GM23338 (cell line): ENCODE measurements at regions not wholly inside any gene's neighbourhood (a gene's known extent, or its start where the extent isn't known, plus 50 kb on each side); places are given as distances from the start of the nearest gene placed in this dataset.

Source experiments
- ATAC-seq: fragments of 200-7000 bp; cut with Tn5 transposase; 3 replicates; pipeline ENCODE4 v1.9.1; 2020
- DNase-seq: peaks from one replicate; pipeline ENCODE4 v3.0.0-alpha.2; 2015; ENCODE audit warnings: low spot score
- H2AFZ ChIP-seq: fragments of 200-600 bp; sonication (generic); 2 replicates; pipeline ENCODE4 v1.8.0; 2016; ENCODE audit warnings: antibody characterized with exemption, mild to moderate bottlenecking, moderate library complexity
- H3F3A ChIP-seq: fragments of 200-600 bp; sonication (generic); replicated peaks from 2 replicates; pipeline ENCODE4 v1.8.0; 2017; ENCODE audit warnings: antibody characterized with exemption, mixed run types, low read depth
- H3K27ac ChIP-seq: fragments of 200-600 bp; sonication (generic); 2 replicates; pipeline ENCODE4 v1.6.1; 2016; ENCODE audit warnings: low read depth
- H3K27me3 ChIP-seq: fragments of 200-600 bp; sonication (generic); 2 replicates; pipeline ENCODE4 v1.8.0; 2016; ENCODE audit warnings: mild to moderate bottlenecking, mixed run types, moderate library complexity; ENCODE audit not compliant: insufficient read depth
- H3K36me3 ChIP-seq: fragments of 200-600 bp; sonication (generic); 2 replicates; pipeline ENCODE4 v1.8.0; 2016; ENCODE audit warnings: mild to moderate bottlenecking; ENCODE audit not compliant: insufficient read depth
- H3K4me1 ChIP-seq: fragments of 200-600 bp; sonication (generic); 2 replicates; pipeline ENCODE4 v1.8.0; 2016; ENCODE audit warnings: mild to moderate bottlenecking, moderate library complexity; ENCODE audit not compliant: insufficient read depth
- H3K4me2 ChIP-seq: fragments of 200-600 bp; sonication (generic); 2 replicates; pipeline ENCODE4 v1.7.1; 2017; ENCODE audit warnings: mixed run types
- H3K4me3 ChIP-seq: fragments of 200-600 bp; sonication (generic); 2 replicates; pipeline ENCODE4 v1.6.1; 2016; ENCODE audit warnings: mixed run types
- H3K79me2 ChIP-seq: fragments of 200-600 bp; sonication (generic); replicated peaks from 2 replicates; pipeline ENCODE4 v1.8.0; 2017; ENCODE audit warnings: mild to moderate bottlenecking; ENCODE audit not compliant: insufficient read depth
- H3K9me2 ChIP-seq: fragments of 200-600 bp; sonication (generic); 2 replicates; pipeline ENCODE4 v1.8.0; 2017; ENCODE audit not compliant: insufficient read depth
- H4K20me1 ChIP-seq: fragments of 200-600 bp; sonication (generic); replicated peaks from 2 replicates; pipeline ENCODE4 v1.8.0; 2017; ENCODE audit warnings: mild to moderate bottlenecking; ENCODE audit not compliant: insufficient read depth
- H3K27ac Mint-ChIP-seq: 2 replicates; pipeline ENCODE4 v1.8.0; 2020; ENCODE audit warnings: inconsistent platforms, mild to moderate bottlenecking, moderate library complexity, mixed read lengths
- H3K27me3 Mint-ChIP-seq: 3 replicates; pipeline ENCODE4 v1.8.0; 2022; ENCODE audit warnings: low read depth, mild to moderate bottlenecking, moderate library complexity, mixed read lengths, inconsistent platforms; ENCODE audit not compliant: insufficient read depth, poor library complexity
- H3K36me3 Mint-ChIP-seq: 3 replicates; pipeline ENCODE4 v1.8.0; 2021; ENCODE audit warnings: low read depth, mild to moderate bottlenecking, inconsistent platforms, moderate library complexity, mixed read lengths
- H3K4me1 Mint-ChIP-seq: 3 replicates; pipeline ENCODE4 v1.8.0; 2020; ENCODE audit warnings: mild to moderate bottlenecking, inconsistent platforms, mixed read lengths
- H3K4me3 Mint-ChIP-seq: 3 replicates; pipeline ENCODE4 v1.8.0; 2021; ENCODE audit warnings: moderate library complexity, mild to moderate bottlenecking, inconsistent platforms, mixed read lengths
- H3K9me3 Mint-ChIP-seq: 3 replicates; pipeline ENCODE4 v1.8.0; 2020; ENCODE audit warnings: moderate library complexity, mild to moderate bottlenecking, inconsistent platforms, mixed read lengths
- CTCF ChIP-seq, 2 experiments: fragments of 200-600 bp in 1 of 2; sonication (generic) in 1 of 2; conservative IDR thresholded peaks; 2 replicates each; pipeline versions ENCODE4 v1.5.1 to v1.6.1; 2016 to 2017; ENCODE audit warnings: antibody characterized with exemption in 2 of 2, low read depth in 2 of 2, mild to moderate bottlenecking in 2 of 2, moderate library complexity in 1 of 2
- EZH2 ChIP-seq: fragments of 200-600 bp; sonication (generic); IDR thresholded peaks from one replicate; pipeline ENCODE4 v1.8.0; 2017; ENCODE audit warnings: antibody characterized with exemption, mild to moderate bottlenecking, low read depth; ENCODE audit not compliant: unreplicated experiment
- EZH2phosphoT487 ChIP-seq: fragments of 200-600 bp; sonication (generic); IDR thresholded peaks from one replicate; pipeline ENCODE4 v1.8.1; 2018; ENCODE audit warnings: antibody characterized with exemption; ENCODE audit not compliant: unreplicated experiment
- NANOG ChIP-seq: IDR thresholded peaks from 2 replicates; pipeline ENCODE4 v1.6.1; 2016; ENCODE audit warnings: antibody characterized with exemption, borderline replicate concordance
- ZNF331 ChIP-seq: fragments of 250-450 bp; sonication (Bioruptor Pico); IDR thresholded peaks from 2 replicates; pipeline ENCODE4 v1.5.0; 2020; ENCODE audit warnings: low read depth, mild to moderate bottlenecking, moderate library complexity
- ZNF462 ChIP-seq: fragments of 250-450 bp; sonication (Bioruptor Pico); IDR thresholded peaks from 2 replicates; pipeline ENCODE4 v1.5.0; 2020; ENCODE audit warnings: mild to moderate bottlenecking, moderate library complexity

DNA sequence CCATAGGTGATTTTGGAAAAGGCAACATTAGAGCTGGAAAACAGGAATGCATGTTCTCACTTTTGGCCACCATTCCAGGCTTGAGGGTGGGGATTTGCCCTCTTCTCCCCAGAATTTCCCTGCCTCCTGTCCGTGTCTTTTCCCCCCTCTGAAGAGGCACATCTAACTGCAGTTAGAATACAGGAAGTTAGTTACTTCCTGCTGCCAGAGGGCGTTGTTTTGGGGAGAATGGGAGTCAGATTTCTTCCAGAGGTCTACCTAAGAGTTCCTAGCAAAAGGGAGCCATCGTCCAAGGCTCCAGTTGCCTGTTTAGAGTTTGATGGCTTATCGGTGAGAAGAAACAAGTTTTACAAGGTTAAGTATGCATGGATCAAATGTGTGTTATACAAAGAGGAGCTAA, 112.8 kb upstream of the IGF1 start:
- Histone ChIP-seq H3F3A (no peaks in the 10 kb centered on the region), H3K4me1 (no peaks in the 10 kb centered on the region), H3K27me3 (no peaks in the 10 kb centered on the region), H3K27ac (no peak overlapping the region), H2AFZ (peak overlapping the region; percentile 21; the same call in 1 of the 2 replicates), H3K4me3 (no peak overlapping the region), H3K4me2 (no peak overlapping the region), H3K9me2 (peaks cover 13% of the 10 kb centered on the region), H3K79me2 (no peaks in the 10 kb centered on the region), H3K36me3 (no peaks in the 10 kb centered on the region), H4K20me1 (no peaks in the 10 kb centered on the region)
- no peaks in the 10 kb centered on the region for H3K9me3 Mint-ChIP-seq
- peak; percentile 5 for DNase-seq
- H3K4me3 Mint-ChIP-seq, result no peak overlapping the region
- H3K27ac Mint-ChIP-seq, result no peak overlapping the region
- TF ChIP-seq NANOG (no peak), ZNF331 (CRISPR knock-in tag) (no peak), CTCF (conservative IDR thresholded peaks at IDR 0.05; ENCODE audit: low read depth in 2 of 2) (0 out of 4 replicates have a peak, but pooled peaks of 1 of the 2 experiments have one; percentile 1)
- H3K4me1 Mint-ChIP-seq, result peaks cover 9% of the 10 kb centered on the region
- no peaks in the 10 kb centered on the region for H3K36me3 Mint-ChIP-seq
- peaks cover 4% of the 10 kb centered on the region for H3K27me3 Mint-ChIP-seq
- ATAC-seq, result no peak

DNA sequence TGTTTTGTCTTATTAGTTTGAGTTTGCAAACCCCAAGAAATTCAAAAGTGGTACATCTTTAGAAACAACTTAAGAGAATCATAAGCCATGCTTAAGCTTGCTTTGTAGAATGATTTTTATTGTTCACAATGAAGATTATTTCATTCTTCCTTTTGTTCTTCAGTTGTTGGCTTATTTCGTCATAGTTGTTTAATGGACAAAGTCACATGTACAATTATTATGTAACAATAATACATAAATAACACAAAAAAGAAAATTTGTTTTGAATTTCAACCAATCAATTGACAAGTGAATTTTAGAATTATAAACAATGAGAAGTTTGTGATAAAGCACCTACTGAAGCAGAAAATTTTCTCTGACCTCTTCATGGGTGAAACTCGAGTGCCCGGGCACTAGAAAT, 111.8 kb upstream of the IGF1 start:
- no peaks in the 10 kb centered on the region for H3K79me2 ChIP-seq
- H3K27ac ChIP-seq, result no peak overlapping the region
- no peaks in the 10 kb centered on the region for H3K36me3 Mint-ChIP-seq
- H3K4me2 ChIP-seq, result no peak overlapping the region
- H4K20me1 ChIP-seq, result no peaks in the 10 kb centered on the region
- H2AFZ ChIP-seq, result no peak overlapping the region
- H3K9me2 ChIP-seq, result peaks cover 13% of the 10 kb centered on the region
- no peak overlapping the region for H3K27ac Mint-ChIP-seq
- no peaks in the 10 kb centered on the region for H3K36me3 ChIP-seq
- TF ChIP-seq EZH2, result no peak
- no peak for TF ChIP-seq EZH2phosphoT487
- TF ChIP-seq ZNF331 (CRISPR knock-in tag), result no peak
- no peak for TF ChIP-seq CTCF (conservative IDR thresholded peaks at IDR 0.05; ENCODE audit: low read depth in 2 of 2)
- no peak overlapping the region for H3K4me3 ChIP-seq
- peaks cover 9% of the 10 kb centered on the region for H3K4me1 Mint-ChIP-seq
- ATAC-seq, result no peak
- H3K27me3 Mint-ChIP-seq, result peaks cover 4% of the 10 kb centered on the region
- H3K4me1 ChIP-seq, result no peaks in the 10 kb centered on the region
- no peaks in the 10 kb centered on the region for H3K27me3 ChIP-seq
- no peak for DNase-seq
- no peak overlapping the region for H3K4me3 Mint-ChIP-seq
- no peaks in the 10 kb centered on the region for H3F3A ChIP-seq
- no peaks in the 10 kb centered on the region for H3K9me3 Mint-ChIP-seq

DNA sequence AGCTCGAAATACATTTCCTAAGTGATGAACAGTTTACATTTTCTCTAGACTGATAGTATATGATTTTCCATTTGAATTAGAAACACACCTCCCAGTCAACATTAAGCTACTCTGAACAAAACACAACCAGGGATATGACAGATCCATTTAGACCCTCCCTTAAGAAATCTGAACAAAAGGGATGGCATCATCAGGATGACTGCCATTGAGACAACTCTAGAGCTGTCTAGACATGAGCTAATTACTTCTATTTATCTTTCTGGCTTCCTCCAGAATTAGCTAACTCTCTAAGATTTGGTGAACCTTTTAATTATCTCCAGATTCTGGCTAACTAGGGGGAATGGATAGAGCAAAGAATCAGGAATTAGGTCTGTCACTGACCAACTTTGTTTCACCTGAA, 92.9 kb upstream of the IGF1 start:
- ATAC-seq (no peak), DNase-seq (no peak)
- H3K36me3 ChIP-seq, result no peaks in the 10 kb centered on the region
- no peaks in the 10 kb centered on the region for H4K20me1 ChIP-seq
- H3K4me1 ChIP-seq, result no peaks in the 10 kb centered on the region; the same call in 1 of the 2 replicates
- Mint-ChIP-seq H3K4me1 (no peaks in the 10 kb centered on the region), H3K27me3 (no peaks in the 10 kb centered on the region), H3K4me3 (no peak overlapping the region), H3K36me3 (no peaks in the 10 kb centered on the region), H3K9me3 (no peaks in the 10 kb centered on the region; the same call in 2 of the 3 replicates), H3K27ac (no peak overlapping the region)
- H3K27ac ChIP-seq, result no peak overlapping the region
- H3K4me2 ChIP-seq, result no peak overlapping the region
- H3K79me2 ChIP-seq, result no peaks in the 10 kb centered on the region
- H3K27me3 ChIP-seq, result no peaks in the 10 kb centered on the region
- H3K9me2 ChIP-seq, result no peaks in the 10 kb centered on the region; the same call in 1 of the 2 replicates
- H3F3A ChIP-seq, result no peaks in the 10 kb centered on the region
- no peak overlapping the region for H2AFZ ChIP-seq
- no peak overlapping the region for H3K4me3 ChIP-seq
- TF ChIP-seq NANOG, result no peak
- no peak for TF ChIP-seq ZNF462 (CRISPR knock-in tag)
